GM10266 (cell line): ENCODE measurements at regions not wholly inside any gene's neighbourhood (a gene's known extent, or its start where the extent isn't known, plus 50 kb on each side); places are given as distances from the start of the nearest gene placed in this dataset.

ENCODE experiments used
- DNase-seq: peaks from one replicate; pipeline ENCODE4 v3.0.0; 2012; ENCODE audit errors: extremely low spot score
- CTCF ChIP-seq: IDR thresholded peaks from 2 replicates; pipeline ENCODE4 v1.5.1; 2012; ENCODE audit warnings: mild to moderate bottlenecking, low read depth; ENCODE audit not compliant: control insufficient read depth, insufficient read depth; ENCODE audit errors: missing control alignments

- TF ChIP-seq CTCF = no peak
- no peak for DNase-seq
Observed at GRCh38 chr13:80508031-80508430, 167.1 kb upstream of the SPRY2 start.

- TF ChIP-seq CTCF = no peak
- DNase-seq = no peak
Observed at GRCh38 chr13:80504453-80504852, 163.5 kb upstream of the SPRY2 start.

- no peak for TF ChIP-seq CTCF
- DNase-seq = no peak
Observed at GRCh38 chr13:80502359-80502758, 161.4 kb upstream of the SPRY2 start.

GRCh38 chr13:80501556-80501955, 160.6 kb upstream of the SPRY2 start:
- TF ChIP-seq CTCF = no peak
- DNase-seq = no peak

- DNase-seq = no peak
- no peak for TF ChIP-seq CTCF
Observed at GRCh38 chr13:80499536-80500290, 158.8 kb upstream of the SPRY2 start.

- no peak for TF ChIP-seq CTCF
Observed at GRCh38 chr13:80498433-80498832, 157.5 kb upstream of the SPRY2 start.

GRCh38 chr13:80497978-80498377, 157.1 kb upstream of the SPRY2 start:
- TF ChIP-seq CTCF = no peak
- DNase-seq = no peak

More at GRCh38 chr13:80498433-80498832, 157.5 kb upstream of the SPRY2 start:
- no peak for DNase-seq
